BE2C (cell line): ENCODE measurements at regions not wholly inside any gene's neighbourhood (a gene's known extent, or its start where the extent isn't known, plus 50 kb on each side); places are given as distances from the start of the nearest gene placed in this dataset.

Experiments
- DNase-seq: peaks from one replicate; pipeline ENCODE4 v3.0.0-alpha.2; 2020
- H3K27me3 ChIP-seq: fragments of 250-450 bp; sonication (Bioruptor Pico); 2 replicates; pipeline ENCODE4 v1.5.1; 2020; ENCODE audit warnings: mild to moderate bottlenecking
- H3K36me3 ChIP-seq: fragments of 250-450 bp; sonication (Bioruptor Pico); 2 replicates; pipeline ENCODE4 v1.5.1; 2020; ENCODE audit warnings: mild to moderate bottlenecking
- H3K4me1 ChIP-seq: fragments of 250-450 bp; sonication (Bioruptor Pico); 2 replicates; pipeline ENCODE4 v1.5.1; 2020
- H3K4me3 ChIP-seq: 2 replicates; pipeline ENCODE4 v1.5.1; 2011; ENCODE audit warnings: low read depth, low read length
- H3K9me3 ChIP-seq: fragments of 250-450 bp; sonication (Bioruptor Pico); 2 replicates; pipeline ENCODE4 v1.5.1; 2020
- TF ChIP-seq, protein P1 (sequence below): IDR thresholded peaks from 2 replicates; pipeline ENCODE4 v1.5.1; 2012; ENCODE audit warnings: mild to moderate bottlenecking, low read depth, low read length

DNA sequence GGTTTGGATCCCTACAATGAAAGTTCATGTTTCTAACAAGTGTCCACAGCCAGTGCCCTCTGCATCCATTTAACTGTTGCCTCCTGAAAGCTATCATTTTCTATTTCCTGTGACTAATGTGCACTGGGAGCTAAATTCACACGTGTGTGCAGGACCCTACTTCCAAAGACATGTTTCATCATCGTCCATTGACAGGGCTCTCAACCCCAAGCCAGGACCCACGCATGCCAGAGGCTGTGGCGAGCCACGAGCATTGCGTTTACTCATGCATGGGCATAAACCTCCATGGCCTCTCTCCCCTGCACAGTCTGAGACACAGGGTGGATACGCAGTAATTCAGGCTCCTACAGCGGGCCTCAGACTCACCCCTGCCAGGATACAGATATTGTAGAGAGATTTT, 153.2 kb downstream of the MAFB start:
- TF ChIP-seq, protein P1, sequence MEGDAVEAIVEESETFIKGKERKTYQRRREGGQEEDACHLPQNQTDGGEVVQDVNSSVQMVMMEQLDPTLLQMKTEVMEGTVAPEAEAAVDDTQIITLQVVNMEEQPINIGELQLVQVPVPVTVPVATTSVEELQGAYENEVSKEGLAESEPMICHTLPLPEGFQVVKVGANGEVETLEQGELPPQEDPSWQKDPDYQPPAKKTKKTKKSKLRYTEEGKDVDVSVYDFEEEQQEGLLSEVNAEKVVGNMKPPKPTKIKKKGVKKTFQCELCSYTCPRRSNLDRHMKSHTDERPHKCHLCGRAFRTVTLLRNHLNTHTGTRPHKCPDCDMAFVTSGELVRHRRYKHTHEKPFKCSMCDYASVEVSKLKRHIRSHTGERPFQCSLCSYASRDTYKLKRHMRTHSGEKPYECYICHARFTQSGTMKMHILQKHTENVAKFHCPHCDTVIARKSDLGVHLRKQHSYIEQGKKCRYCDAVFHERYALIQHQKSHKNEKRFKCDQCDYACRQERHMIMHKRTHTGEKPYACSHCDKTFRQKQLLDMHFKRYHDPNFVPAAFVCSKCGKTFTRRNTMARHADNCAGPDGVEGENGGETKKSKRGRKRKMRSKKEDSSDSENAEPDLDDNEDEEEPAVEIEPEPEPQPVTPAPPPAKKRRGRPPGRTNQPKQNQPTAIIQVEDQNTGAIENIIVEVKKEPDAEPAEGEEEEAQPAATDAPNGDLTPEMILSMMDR: no peak
- H3K27me3 ChIP-seq: no peaks in the 10 kb centered on the region; the same call in 1 of the 2 replicates
- DNase-seq: no peak
- no peaks in the 10 kb centered on the region for H3K36me3 ChIP-seq
- peaks cover 3% of the 10 kb centered on the region for H3K9me3 ChIP-seq
- no peaks in the 10 kb centered on the region for H3K4me1 ChIP-seq
- H3K4me3 ChIP-seq: no peak overlapping the region

DNA sequence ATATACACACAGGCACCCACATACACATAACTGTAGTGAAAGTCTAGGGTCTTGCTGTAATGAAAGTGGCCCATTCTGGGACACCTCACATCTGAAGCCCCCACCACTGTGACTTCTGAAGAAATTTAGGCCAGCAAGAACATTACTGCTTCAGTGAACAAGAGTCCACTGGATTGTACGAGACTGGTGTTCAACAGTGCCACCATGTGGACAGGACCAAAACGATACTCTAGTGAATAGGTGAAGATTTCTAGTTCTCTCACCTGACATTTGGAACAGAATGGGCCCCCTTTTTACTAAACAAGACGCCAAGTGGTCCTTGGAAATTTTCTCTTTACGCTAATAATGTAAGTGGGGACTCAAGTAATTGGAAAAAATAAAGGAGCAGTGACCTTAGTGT, 156.9 kb downstream of the MAFB start:
- TF ChIP-seq, protein P1: peak; percentile 65
- Histone ChIP-seq H3K4me3 (no peak overlapping the region), H3K36me3 (no peaks in the 10 kb centered on the region), H3K4me1 (no peaks in the 10 kb centered on the region), H3K27me3 (no peaks in the 10 kb centered on the region), H3K9me3 (peaks cover 3% of the 10 kb centered on the region)
- DNase-seq: peak; percentile 35

DNA sequence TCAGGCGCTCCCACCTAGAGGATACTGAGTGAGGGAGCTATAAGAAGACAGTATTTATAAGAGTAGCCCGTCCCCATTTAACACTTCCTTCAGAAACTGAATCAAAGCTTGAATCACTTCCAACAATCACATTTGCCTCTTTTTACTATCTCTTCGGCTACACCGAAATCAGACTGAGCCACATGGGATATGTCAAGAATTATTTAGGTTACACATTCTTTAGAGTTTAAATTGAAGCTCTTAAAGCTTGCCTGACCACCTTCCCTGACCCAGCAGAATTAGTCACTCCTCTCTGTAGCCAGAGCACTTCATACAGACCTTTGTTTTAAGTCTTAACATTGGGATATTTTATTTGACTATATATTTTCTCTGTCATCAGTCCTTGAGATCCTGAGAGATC, 163.7 kb downstream of the MAFB start:
- Histone ChIP-seq H3K4me1 (no peaks in the 10 kb centered on the region), H3K27me3 (no peaks in the 10 kb centered on the region), H3K9me3 (no peaks in the 10 kb centered on the region), H3K4me3 (no peak overlapping the region), H3K36me3 (no peaks in the 10 kb centered on the region)
- TF ChIP-seq, protein P1: no peak
- no peak for DNase-seq

DNA sequence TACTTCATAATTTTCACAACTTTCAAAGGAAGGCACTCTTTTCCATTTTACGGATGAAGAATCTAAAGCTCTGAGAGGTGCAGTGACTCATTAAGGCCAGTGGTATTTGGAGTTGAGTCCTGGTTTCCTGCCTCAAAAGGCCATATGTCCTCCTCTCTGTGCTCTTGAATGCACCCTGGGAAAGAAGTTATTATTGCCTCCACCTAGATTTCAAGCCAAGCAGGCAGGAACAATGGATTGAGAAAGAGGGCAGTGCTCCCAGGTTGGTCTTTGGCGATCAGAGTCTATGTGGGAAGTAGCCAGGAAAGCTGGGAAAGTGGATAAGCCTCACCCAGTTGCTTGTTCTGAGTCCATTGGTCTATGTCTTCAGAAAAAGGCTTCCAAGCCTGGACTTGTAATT, 165.0 kb downstream of the MAFB start:
- no peaks in the 10 kb centered on the region for H3K4me1 ChIP-seq
- no peaks in the 10 kb centered on the region for H3K9me3 ChIP-seq
- no peak overlapping the region for H3K4me3 ChIP-seq
- H3K36me3 ChIP-seq: no peaks in the 10 kb centered on the region
- DNase-seq: no peak
- no peaks in the 10 kb centered on the region for H3K27me3 ChIP-seq
- TF ChIP-seq, protein P1: no peak

DNA sequence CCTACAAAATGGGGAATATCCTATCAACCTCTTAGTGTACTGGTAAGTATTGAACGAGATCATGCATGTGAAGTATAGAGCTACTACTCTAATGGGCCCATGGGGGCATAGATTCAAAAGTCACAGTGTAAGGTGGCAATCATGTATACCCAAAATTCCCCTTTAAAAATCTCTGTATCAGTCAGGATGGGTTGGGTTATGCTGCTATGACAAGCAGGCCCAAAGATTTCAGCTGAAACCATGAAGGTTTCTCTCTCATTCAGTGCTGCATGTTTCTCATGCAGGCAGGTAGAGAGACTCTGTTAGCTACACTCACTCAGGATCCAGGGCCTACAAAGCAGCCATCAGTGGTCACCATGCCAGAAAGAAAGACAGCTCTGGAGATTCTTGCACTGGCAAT, 166.6 kb downstream of the MAFB start:
- Histone ChIP-seq H3K27me3 (no peaks in the 10 kb centered on the region), H3K36me3 (no peaks in the 10 kb centered on the region), H3K4me3 (no peak overlapping the region), H3K4me1 (no peaks in the 10 kb centered on the region), H3K9me3 (no peaks in the 10 kb centered on the region)
- DNase-seq: no peak
- TF ChIP-seq, protein P1: no peak

DNA sequence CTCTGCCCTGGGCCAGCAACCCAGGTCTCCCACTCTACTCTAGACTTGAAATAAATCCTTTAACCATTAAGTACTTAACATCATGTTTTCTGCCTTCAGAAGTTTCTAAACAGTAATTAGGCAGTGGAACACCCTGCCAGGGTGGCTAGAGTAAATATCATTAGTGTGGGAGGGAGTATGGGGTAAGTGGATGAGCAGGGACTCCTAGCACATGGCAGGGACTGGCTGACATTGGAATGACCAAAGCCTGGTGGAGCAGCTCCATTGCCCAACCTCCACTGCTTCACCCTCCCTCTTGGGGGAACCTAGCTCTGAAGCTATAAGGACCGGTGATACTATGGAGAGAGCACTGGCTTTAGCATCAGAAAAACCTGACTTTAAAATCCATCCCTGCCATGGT, 167.1 kb downstream of the MAFB start:
- TF ChIP-seq, protein P1: no peak
- Histone ChIP-seq H3K27me3 (no peaks in the 10 kb centered on the region), H3K4me1 (no peaks in the 10 kb centered on the region), H3K9me3 (no peaks in the 10 kb centered on the region), H3K36me3 (no peaks in the 10 kb centered on the region), H3K4me3 (no peak overlapping the region)
- no peak for DNase-seq
